HepG2 (cell line): ENCODE measurements at regions not wholly inside any gene's neighbourhood (a gene's known extent, or its start where the extent isn't known, plus 50 kb on each side); places are given as distances from the start of the nearest gene placed in this dataset.

Source experiments
- ATAC-seq: fragments of 200-7000 bp; cut with Tn5 transposase; 3 replicates; pipeline ENCODE4 v1.9.1; 2020; ENCODE audit warnings: mild to moderate bottlenecking, moderate library complexity
- BruUV-seq: library from RNA; stranded (reverse); fragments of 400-500 nt; replicated peaks from 2 replicates; lab custom pipeline; 2021; lab: Mats Ljungman, UMichigan
- CTCF ChIA-PET: fragments of 300-600 bp; formaldehyde crosslinking; extraction: SDS; loops from one replicate; lab custom pipeline; 2021; ENCODE audit warnings: low total read pairs, inconsistent platforms, low intra/inter-chr PET ratio; lab: Yijun Ruan, JAX
- POLR2A ChIA-PET: fragments of 350-600 bp; sonication (Branson Sonifier 250); formaldehyde crosslinking; loops from one replicate; lab custom pipeline; 2020; ENCODE audit warnings: antibody characterized with exemption, inconsistent platforms; lab: Yijun Ruan, JAX
- DNase-seq: peaks from one replicate; pipeline ENCODE4 v3.0.0-alpha.2; 2015; ENCODE audit warnings: low spot score
- FAIRE-seq: peaks from 3 replicates; lab custom pipeline; 2011; peaks lifted over from hg19 to GRCh38; lab: Jason Lieb, UNC
- H2AFZ ChIP-seq: one replicate; pipeline ENCODE4 v1.6.1; 2011; ENCODE audit warnings: low read length, inconsistent platforms
- H3K27ac ChIP-seq: fragments of 300-600 bp; 3 replicates; pipeline ENCODE4 v1.8.0; 2011; ENCODE audit warnings: mixed run types, mild to moderate bottlenecking, mixed read lengths, low read length, inconsistent platforms; ENCODE audit not compliant: insufficient read depth; ENCODE audit errors: extremely low read length
- H3K27me3 ChIP-seq, 2 experiments: fragments of 200-600 bp in 1 of 2; 2 replicates in 1 of 2; 3 replicates in 1 of 2; pipeline versions ENCODE4 v1.6.0 to v1.8.0; 2011; ENCODE audit warnings: low read length in 2 of 2, mild to moderate bottlenecking in 2 of 2, moderate library complexity in 2 of 2, inconsistent platforms in 1 of 2; ENCODE audit not compliant: insufficient read depth in 2 of 2, control insufficient read depth in 1 of 2
- H3K36me3 ChIP-seq, 2 experiments: fragments of 200-600 bp in 1 of 2; replicated peaks in 1 of 2; 2 replicates in 1 of 2; 3 replicates in 1 of 2; pipeline versions ENCODE4 v1.5.1 to v1.8.0; 2011; ENCODE audit warnings: low read length in 2 of 2, inconsistent platforms in 1 of 2; ENCODE audit not compliant: insufficient read depth in 2 of 2, control insufficient read depth in 1 of 2
- H3K4me1 ChIP-seq: 2 replicates; pipeline ENCODE4 v1.5.1; 2012; ENCODE audit warnings: low read length, inconsistent platforms; ENCODE audit not compliant: insufficient read depth
- H3K4me2 ChIP-seq: 2 replicates; pipeline ENCODE4 v1.6.0; 2011; ENCODE audit warnings: low read depth, low read length, inconsistent platforms
- H3K4me3 ChIP-seq, 3 experiments: fragments of 200-600 bp in 1 of 3; sonication (generic), shearing (Covaris generic) in 1 of 3; replicated peaks in 1 of 3; 2 replicates each; pipeline ENCODE4 v1.5.1; 2011 to 2016; ENCODE audit warnings: low read length in 3 of 3, inconsistent platforms in 2 of 3, low read depth in 2 of 3, mild to moderate bottlenecking in 2 of 3, control low read depth in 1 of 3, mixed read lengths in 1 of 3; ENCODE audit not compliant: insufficient read depth in 1 of 3
- H3K79me2 ChIP-seq: one replicate; pipeline ENCODE4 v1.6.1; 2011; ENCODE audit warnings: low read length, inconsistent platforms; ENCODE audit not compliant: insufficient read depth
- H3K9ac ChIP-seq: 2 replicates; pipeline ENCODE4 v1.6.0; 2011; ENCODE audit warnings: mild to moderate bottlenecking, low read depth, low read length, inconsistent platforms; ENCODE audit not compliant: insufficient read depth
- H3K9me3 ChIP-seq: 2 replicates; pipeline ENCODE4 v1.5.1; 2012; ENCODE audit warnings: mild to moderate bottlenecking, low read length
- H4K20me1 ChIP-seq: 2 replicates; pipeline ENCODE4 v1.6.0; 2011; ENCODE audit warnings: inconsistent platforms, mild to moderate bottlenecking, low read length, moderate library complexity; ENCODE audit not compliant: insufficient read depth
- FOXK1 ChIP-seq: sonication (generic); formaldehyde crosslinking; IDR thresholded peaks from 2 replicates; pipeline ENCODE4 v1.4.0; 2020; ENCODE audit warnings: low read depth, missing genetic modification reagents, borderline replicate concordance
- FOXO1 ChIP-seq: sonication (generic); formaldehyde crosslinking; IDR thresholded peaks from 2 replicates; pipeline ENCODE4 v1.4.0; 2020; ENCODE audit warnings: missing genetic modification reagents
- GTF3A ChIP-seq: sonication (generic); formaldehyde crosslinking; conservative IDR thresholded peaks from 2 replicates; pipeline ENCODE4 v1.4.0; 2020; ENCODE audit warnings: mild to moderate bottlenecking, missing genetic modification reagents
- MEIS1 ChIP-seq: sonication (generic); formaldehyde crosslinking; IDR thresholded peaks from 2 replicates; pipeline ENCODE4 v1.9.0; 2021; ENCODE audit warnings: mild to moderate bottlenecking, missing genetic modification reagents, moderate library complexity, borderline replicate concordance
- NAIF1 ChIP-seq: sonication (generic); formaldehyde crosslinking; IDR thresholded peaks from 2 replicates; pipeline ENCODE4 v1.5.0; 2020; ENCODE audit warnings: mild to moderate bottlenecking, missing genetic modification reagents, borderline replicate concordance
- THAP11 ChIP-seq: IDR thresholded peaks from 2 replicates; pipeline ENCODE4 v1.6.1; 2016; ENCODE audit warnings: missing biosample characterization, missing genetic modification reagents
- ZNF224 ChIP-seq: sonication (generic); formaldehyde crosslinking; IDR thresholded peaks from 2 replicates; pipeline ENCODE4 v1.5.0; 2020; ENCODE audit warnings: mild to moderate bottlenecking, missing genetic modification reagents
- ZSCAN29 ChIP-seq: sonication (generic); formaldehyde crosslinking; conservative IDR thresholded peaks from 2 replicates; pipeline ENCODE4 v1.4.0; 2020; ENCODE audit warnings: mild to moderate bottlenecking, missing genetic modification reagents
- WGBS: methylation state at CpG from one replicate; pipeline ENCODE4 v1.1.6; 2017; ENCODE audit warnings: low lambda C conversion rate; 5-methylcytosine and 5-hydroxymethylcytosine counted together
- in situ Hi-C: cut with HindIII; loops from 2 replicates; pipeline ENCODE4 v1.10.0; 2017; ENCODE audit warnings: low pct_unique_long_range_greater_than_20kb; ENCODE audit not compliant: extremely low pct_ligation_motif_present
- intact Hi-C: fragments of 100-400 bp; cut with micrococcal nuclease; formaldehyde crosslinking; loops from one replicate; pipeline ENCODE4 v1.10.0; 2022; ENCODE audit not compliant: unreplicated experiment
- TF ChIP-seq, protein P1 (sequence below): sonication (generic); formaldehyde crosslinking; IDR thresholded peaks from 2 replicates; pipeline ENCODE4 v1.4.0; 2020; ENCODE audit warnings: mild to moderate bottlenecking, missing genetic modification reagents

DNA sequence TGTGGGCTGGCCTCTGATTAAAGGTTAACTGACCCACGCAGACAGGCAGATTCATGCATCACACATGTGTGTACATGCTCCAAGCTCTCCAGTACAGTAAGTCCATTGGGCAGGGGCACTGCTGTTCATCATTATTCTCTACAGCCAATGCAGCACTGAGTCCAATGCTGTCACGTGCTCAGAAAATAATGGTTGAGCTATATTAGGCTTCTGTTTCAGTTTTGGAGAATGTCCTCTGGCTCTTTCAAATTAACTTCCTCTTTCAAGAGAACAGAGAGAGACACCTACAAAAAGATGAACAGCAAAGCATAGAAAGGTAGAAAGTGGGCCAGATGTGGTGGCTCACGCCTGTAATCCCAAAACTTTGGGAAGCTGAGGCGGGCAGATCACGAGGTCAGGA is 202.6 kb downstream of the MEX3B start:
- Histone ChIP-seq H3K9me3 (no peaks in the 10 kb centered on the region), H2AFZ (no peak overlapping the region), H3K36me3 (no peaks in the 10 kb centered on the region), H3K9ac (no peak overlapping the region), H3K79me2 (no peaks in the 10 kb centered on the region), H3K27me3 (no peaks in the 10 kb centered on the region), H4K20me1 (no peaks in the 10 kb centered on the region), H3K4me2 (no peak overlapping the region), H3K4me3 (no peak overlapping the region), H3K4me1 (no peaks in the 10 kb centered on the region), H3K27ac (no peak overlapping the region)
- ChIA-PET POLR2A (no interaction called here), CTCF (no interaction called here)
- ATAC-seq (no peak), FAIRE-seq (no peak), DNase-seq (no peak)
- BruUV-seq, result no TSS peak
- intact Hi-C loops, result no loop called here
- WGBS, result 28% methylated on average over 5 of the region's 5 CpGs
- in situ Hi-C loops, result no loop called here
- TF ChIP-seq MEIS1 (CRISPR knock-in tag), result no peak
- TF ChIP-seq THAP11 (CRISPR knock-in tag), result no peak
- no peak for TF ChIP-seq ZNF224
- no peak for TF ChIP-seq FOXK1 (CRISPR knock-in tag)
- no peak for TF ChIP-seq GTF3A (CRISPR knock-in tag)
- no peak for TF ChIP-seq FOXO1 (CRISPR knock-in tag)
- TF ChIP-seq, protein P1, sequence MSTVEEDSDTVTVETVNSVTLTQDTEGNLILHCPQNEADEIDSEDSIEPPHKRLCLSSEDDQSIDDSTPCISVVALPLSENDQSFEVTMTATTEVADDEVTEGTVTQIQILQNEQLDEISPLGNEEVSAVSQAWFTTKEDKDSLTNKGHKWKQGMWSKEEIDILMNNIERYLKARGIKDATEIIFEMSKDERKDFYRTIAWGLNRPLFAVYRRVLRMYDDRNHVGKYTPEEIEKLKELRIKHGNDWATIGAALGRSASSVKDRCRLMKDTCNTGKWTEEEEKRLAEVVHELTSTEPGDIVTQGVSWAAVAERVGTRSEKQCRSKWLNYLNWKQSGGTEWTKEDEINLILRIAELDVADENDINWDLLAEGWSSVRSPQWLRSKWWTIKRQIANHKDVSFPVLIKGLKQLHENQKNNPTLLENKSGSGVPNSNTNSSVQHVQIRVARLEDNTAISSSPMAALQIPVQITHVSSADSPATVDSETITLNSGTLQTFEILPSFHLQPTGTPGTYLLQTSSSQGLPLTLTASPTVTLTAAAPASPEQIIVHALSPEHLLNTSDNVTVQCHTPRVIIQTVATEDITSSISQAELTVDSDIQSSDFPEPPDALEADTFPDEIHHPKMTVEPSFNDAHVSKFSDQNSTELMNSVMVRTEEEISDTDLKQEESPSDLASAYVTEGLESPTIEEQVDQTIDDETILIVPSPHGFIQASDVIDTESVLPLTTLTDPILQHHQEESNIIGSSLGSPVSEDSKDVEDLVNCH (CRISPR knock-in tag), result no peak
- TF ChIP-seq NAIF1, result no peak
- no peak for TF ChIP-seq ZSCAN29
